GM19372 (cell line): ENCODE measurements at regions not wholly inside any gene's neighbourhood (a gene's known extent, or its start where the extent isn't known, plus 50 kb on each side); places are given as distances from the start of the nearest gene placed in this dataset.
"Not testable (repeated sequence)": the region's sequence is repeated elsewhere in the genome, so short reads cannot be mapped to it uniquely, and the experiment has no call there.

ENCODE experiments used
- ATAC-seq: cut with Tn5 transposase; IDR thresholded peaks from one replicate; pipeline ENCODE4 v1.9.1; 2021; ENCODE audit warnings: mild to moderate bottlenecking, low read depth, moderate library complexity; ENCODE audit not compliant: unreplicated experiment

- no peak for ATAC-seq
Observed at GRCh38 chr5:67612961-67613360, 416.4 kb upstream of the CD180 start.

DNA sequence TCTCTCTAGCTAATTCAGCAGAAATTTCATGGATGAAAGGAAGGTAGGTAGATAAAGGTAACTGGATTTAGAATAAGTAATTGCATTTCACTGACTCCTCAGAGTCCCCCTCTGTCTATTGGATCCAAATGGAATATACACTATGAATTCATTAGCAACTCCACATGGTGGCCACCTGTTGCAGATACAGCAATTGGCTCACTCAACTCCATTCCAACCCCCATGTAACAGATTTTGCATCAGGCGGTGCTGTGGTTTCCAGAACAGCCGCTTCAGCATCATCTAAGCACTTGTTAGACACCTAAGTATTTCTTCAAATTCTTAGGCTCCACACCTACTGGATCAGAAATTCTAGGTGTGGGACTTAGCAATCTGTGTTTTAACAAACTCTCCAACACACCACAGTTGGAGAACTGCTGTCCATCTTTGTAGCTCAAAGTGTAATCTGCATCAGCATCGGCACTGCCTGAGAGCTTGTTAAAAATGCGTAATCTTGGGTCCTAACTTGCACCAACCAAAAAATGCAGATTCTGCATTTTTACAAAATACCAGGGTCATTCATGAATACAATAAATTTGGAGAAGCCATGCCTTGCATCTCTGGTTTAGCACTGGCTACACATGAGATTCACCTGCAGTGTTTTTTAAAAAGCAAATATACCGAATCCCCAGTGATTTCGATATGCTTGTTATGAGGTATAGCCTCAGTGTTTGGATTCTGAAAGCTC is 413.8 kb upstream of the CD180 start:
- no peak for ATAC-seq

GRCh38 chr5:67607958-67608357 is 411.4 kb upstream of the CD180 start:
- ATAC-seq = no peak

- no peak for ATAC-seq
Observed at GRCh38 chr5:67606586-67606947, 410.0 kb upstream of the CD180 start.

- no peak for ATAC-seq
Observed at GRCh38 chr5:67605730-67606585, 409.4 kb upstream of the CD180 start.

DNA sequence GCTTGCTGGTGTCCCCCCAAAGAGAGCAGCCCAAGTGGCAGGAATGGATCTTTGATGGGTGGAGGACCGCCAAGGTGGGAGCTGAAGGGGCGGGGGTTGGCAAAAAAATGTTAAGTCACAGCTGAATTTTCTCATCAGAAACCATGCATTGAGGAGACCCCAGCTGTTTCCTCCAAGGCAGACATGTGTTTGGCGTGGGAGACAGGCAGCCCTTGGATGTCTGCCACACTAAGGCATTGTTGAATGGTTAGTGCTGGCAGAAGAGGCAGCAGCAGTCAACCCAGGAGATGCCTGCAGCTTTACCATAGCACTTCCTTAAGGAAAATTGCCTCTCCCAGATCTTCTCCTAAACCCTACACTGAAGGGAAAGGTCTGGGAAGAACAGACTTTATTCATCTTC is 394.9 kb upstream of the CD180 start:
- no peak for ATAC-seq

GRCh38 chr5:67588389-67588788 is 391.8 kb upstream of the CD180 start:
- no peak for ATAC-seq

DNA sequence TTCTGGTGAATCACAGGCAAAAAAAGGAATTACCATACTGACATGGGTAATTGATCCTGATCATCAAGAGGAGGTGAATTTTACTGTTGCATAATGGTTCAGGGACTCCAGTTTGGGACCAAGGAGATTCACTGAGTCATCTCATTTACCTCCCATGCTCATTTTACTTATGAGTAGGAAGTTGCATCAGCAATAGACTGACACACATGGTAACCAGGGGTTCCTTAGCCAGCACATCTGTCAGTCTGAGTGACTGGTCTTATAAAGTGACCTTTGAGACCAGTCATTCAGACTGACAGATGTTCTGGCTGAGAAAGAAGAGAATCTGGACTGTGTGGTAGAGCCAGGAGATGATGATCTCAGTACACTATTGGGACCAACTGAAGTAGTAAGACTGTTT is 384.6 kb upstream of the CD180 start:
- no peak for ATAC-seq

GRCh38 chr5:67578011-67578410 is 381.4 kb upstream of the CD180 start:
- ATAC-seq = no peak

DNA sequence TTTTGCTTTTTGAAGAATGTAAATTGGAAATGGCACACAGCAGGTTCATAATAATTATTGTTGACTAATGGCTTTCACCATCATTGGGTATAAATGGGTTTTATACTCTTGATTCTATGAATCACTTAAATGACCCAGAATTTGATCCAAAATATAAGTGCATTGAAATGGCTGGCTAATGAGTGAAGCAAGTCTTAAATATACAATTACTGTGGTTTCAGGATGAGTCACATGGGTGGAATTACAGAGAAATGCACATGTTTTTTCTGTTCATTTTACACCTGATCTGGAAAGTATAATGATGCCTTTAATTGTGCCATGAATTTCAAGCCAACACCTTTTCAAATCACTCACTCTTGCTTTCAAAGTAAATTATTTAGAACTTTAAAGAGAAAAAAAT is 380.8 kb upstream of the CD180 start:
- ATAC-seq = no peak

GRCh38 chr5:67576112-67576511 is 379.5 kb upstream of the CD180 start:
- ATAC-seq = no peak

DNA sequence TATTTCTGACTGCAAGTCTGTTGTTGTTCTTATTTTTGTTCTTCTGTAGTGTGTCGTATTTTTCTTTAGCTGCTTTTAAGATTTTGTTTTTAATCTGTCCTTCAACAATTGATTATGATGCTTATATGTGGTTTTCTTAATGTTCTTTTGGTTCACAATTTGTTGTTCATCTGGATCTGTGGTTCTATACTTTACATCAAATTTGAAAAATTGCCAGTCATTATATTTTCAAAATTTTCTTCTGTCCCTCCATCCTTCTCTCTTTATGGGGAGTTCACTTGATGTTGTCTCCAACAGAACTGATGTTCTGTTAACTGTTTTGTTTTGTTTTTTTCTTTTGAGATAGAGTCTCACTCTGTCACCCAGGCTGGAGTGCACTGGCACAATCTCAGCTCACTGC is 378.5 kb upstream of the CD180 start:
- ATAC-seq = no peak

DNA sequence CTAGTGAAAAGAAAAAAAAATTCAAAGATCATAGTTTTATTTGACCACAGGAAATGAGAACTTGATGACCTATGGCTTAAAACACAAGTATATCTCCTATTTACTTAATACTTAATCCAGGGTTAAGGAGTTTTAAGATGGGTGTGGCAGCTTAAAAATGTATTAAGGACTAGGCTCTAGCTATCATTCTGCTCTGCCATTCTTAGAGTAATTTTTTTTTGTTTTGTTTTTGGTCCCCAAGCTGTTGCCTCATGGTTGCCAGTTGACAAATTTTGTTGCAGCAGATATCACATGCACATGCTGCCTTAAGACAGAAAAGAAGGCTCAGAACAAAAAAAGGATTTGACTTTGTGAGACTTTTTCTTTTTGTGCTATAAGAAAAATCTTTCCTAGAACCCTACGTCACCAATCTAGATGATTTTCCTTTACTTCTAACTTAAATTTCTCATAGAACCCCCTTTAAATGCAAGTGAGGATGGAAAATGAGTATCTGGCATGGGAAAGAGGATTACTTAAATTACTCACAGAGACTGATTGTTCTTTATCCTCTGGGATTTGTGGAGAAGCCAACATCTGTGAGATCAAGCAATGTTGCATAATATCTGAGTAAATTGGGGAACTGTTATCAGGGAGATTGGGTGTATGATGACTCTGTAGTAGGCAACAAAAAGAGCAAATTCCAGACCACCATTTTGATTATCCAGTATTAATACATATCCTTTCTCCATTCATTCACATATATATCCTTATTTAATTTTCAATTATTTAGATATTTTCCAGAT is 364.7 kb upstream of the CD180 start:
- no peak for ATAC-seq

DNA sequence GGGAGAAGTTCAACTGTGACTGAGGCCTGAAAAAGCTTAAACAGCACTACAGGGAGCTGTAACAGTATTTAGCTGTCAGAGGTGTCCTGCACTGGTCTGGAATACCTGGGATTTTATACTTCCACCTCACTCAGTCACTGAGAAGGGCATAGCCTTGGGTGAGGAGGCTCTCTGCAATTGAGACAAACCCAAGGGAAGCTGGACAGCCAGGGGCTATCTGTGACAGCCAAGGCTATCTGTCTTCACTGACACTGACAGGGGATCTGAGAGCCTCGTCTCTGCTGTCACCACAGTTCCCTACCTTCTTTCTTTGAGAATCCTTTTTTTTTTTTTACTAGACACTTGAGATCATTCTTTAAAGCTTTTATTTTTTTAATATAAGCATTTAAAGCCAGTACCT is 356.2 kb upstream of the CD180 start:
- ATAC-seq = no peak

GRCh38 chr5:67549947-67550346 is 353.3 kb upstream of the CD180 start:
- no peak for ATAC-seq

- no peak for ATAC-seq
Observed at GRCh38 chr5:67549296-67549618, 352.7 kb upstream of the CD180 start.

GRCh38 chr5:67548520-67549295 is 352.1 kb upstream of the CD180 start:
- ATAC-seq = no peak

DNA sequence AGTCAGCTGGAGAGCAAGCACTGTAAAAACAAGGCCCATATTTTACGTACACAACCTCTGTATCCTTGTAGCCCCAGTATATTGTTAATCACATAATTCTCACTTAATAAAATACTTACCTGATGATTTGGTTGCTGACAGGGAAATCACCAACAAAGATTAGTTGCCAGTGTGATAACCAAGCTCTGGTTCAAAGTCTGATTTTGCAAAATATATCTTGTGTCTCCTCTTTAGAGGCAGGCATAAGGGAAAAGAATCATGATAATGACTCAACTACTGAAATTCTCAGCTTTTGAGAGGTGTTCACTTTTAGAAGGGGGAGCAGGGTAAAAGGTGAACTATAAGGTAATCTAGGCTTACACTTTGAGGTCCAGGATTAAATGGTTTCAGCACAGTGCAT is 351.1 kb upstream of the CD180 start:
- ATAC-seq = no peak

DNA sequence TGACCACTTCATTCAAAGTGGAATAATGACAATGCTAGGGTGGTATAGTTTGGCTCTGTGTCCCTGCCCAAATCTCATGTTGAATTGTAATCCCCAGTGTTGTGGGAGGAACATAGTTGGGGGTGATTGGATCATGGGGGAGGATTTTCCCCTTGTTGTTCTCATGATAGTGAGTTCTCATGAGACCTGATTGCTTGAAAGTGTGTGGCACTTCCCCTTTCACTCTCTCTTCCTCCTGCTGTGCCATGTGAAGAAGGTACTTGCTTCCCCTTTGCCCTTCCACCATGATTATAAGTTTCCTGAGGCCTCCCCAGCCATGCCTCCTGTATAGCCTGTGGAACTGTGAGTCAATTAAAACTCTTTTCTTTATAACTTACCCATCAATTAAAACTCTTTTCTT is 348.3 kb upstream of the CD180 start:
- ATAC-seq = not testable (repeated sequence)

GRCh38 chr5:67543720-67544270 is 347.2 kb upstream of the CD180 start:
- no peak for ATAC-seq
